HUES6 (cell line): ENCODE measurements at regions not wholly inside any gene's neighbourhood (a gene's known extent, or its start where the extent isn't known, plus 50 kb on each side); places are given as distances from the start of the nearest gene placed in this dataset.

Experiments used
- H3K27ac ChIP-seq: 2 replicates; pipeline ENCODE4 v1.7.0; 2013; ENCODE audit warnings: low read depth, mild to moderate bottlenecking, low read length, inconsistent platforms
- H3K27me3 ChIP-seq: 2 replicates; pipeline ENCODE4 v1.6.1; 2013; ENCODE audit warnings: low read length; ENCODE audit not compliant: control insufficient read depth, insufficient read depth
- H3K36me3 ChIP-seq: 2 replicates; pipeline ENCODE4 v1.6.1; 2013; ENCODE audit warnings: low read length; ENCODE audit not compliant: control insufficient read depth, insufficient read depth
- H3K4me1 ChIP-seq: 2 replicates; pipeline ENCODE4 v1.6.1; 2013; ENCODE audit warnings: low read length; ENCODE audit not compliant: control insufficient read depth, insufficient read depth
- H3K4me3 ChIP-seq: 2 replicates; pipeline ENCODE4 v1.5.1; 2013; ENCODE audit warnings: low read depth, low read length
- H3K9ac ChIP-seq: one replicate; pipeline ENCODE4 v1.6.1; 2013; ENCODE audit warnings: mild to moderate bottlenecking, low read length
- H3K9me3 ChIP-seq: 2 replicates; pipeline ENCODE4 v1.6.1; 2013; ENCODE audit warnings: low read depth, low read length; ENCODE audit not compliant: control insufficient read depth, insufficient read depth

- no peak overlapping the region for H3K9ac ChIP-seq
- no peaks in the 10 kb centered on the region for H3K9me3 ChIP-seq
- H3K4me3 ChIP-seq, result no peak overlapping the region
- H3K4me1 ChIP-seq, result peaks cover 12% of the 10 kb centered on the region; the same call in 1 of the 2 replicates
- H3K27ac ChIP-seq, result no peak overlapping the region
- H3K27me3 ChIP-seq, result no peaks in the 10 kb centered on the region; the same call in 1 of the 2 replicates
- H3K36me3 ChIP-seq, result no peaks in the 10 kb centered on the region
These were observed 413.5 kb upstream of the GRIA3 start for GRCh38 chrX:122770581-122770980.

GRCh38 chrX:122771933-122772332, 412.1 kb upstream of the GRIA3 start:
- Histone ChIP-seq H3K9ac (no peak overlapping the region), H3K9me3 (no peaks in the 10 kb centered on the region), H3K27ac (no peak overlapping the region), H3K27me3 (no peaks in the 10 kb centered on the region; the same call in 1 of the 2 replicates), H3K4me3 (no peak overlapping the region), H3K36me3 (no peaks in the 10 kb centered on the region), H3K4me1 (peaks cover 12% of the 10 kb centered on the region; the same call in 1 of the 2 replicates)

GRCh38 chrX:122777766-122778165, 406.3 kb upstream of the GRIA3 start:
- 0 out of 2 replicates have a peak, but pooled peaks cover 6% of the 10 kb centered on the region for H3K4me1 ChIP-seq
- H3K4me3 ChIP-seq, result no peak overlapping the region
- no peaks in the 10 kb centered on the region for H3K36me3 ChIP-seq
- H3K27me3 ChIP-seq, result no peaks in the 10 kb centered on the region
- H3K9ac ChIP-seq, result no peak overlapping the region
- no peaks in the 10 kb centered on the region for H3K9me3 ChIP-seq
- H3K27ac ChIP-seq, result no peak overlapping the region

- Histone ChIP-seq H3K27ac (no peak overlapping the region), H3K36me3 (no peaks in the 10 kb centered on the region), H3K4me3 (no peak overlapping the region), H3K9ac (no peak overlapping the region), H3K9me3 (no peaks in the 10 kb centered on the region), H3K4me1 (no peaks in the 10 kb centered on the region), H3K27me3 (no peaks in the 10 kb centered on the region)
These were observed 400.2 kb upstream of the GRIA3 start for GRCh38 chrX:122783918-122784317.

GRCh38 chrX:122787231-122787630, 396.8 kb upstream of the GRIA3 start:
- H3K27me3 ChIP-seq, result no peaks in the 10 kb centered on the region
- H3K4me3 ChIP-seq, result no peak overlapping the region
- no peaks in the 10 kb centered on the region for H3K4me1 ChIP-seq
- no peaks in the 10 kb centered on the region for H3K36me3 ChIP-seq
- no peak overlapping the region for H3K27ac ChIP-seq
- no peaks in the 10 kb centered on the region for H3K9me3 ChIP-seq
- H3K9ac ChIP-seq, result no peak overlapping the region

GRCh38 chrX:122788216-122788615, 395.9 kb upstream of the GRIA3 start:
- H3K4me3 ChIP-seq, result no peak overlapping the region
- no peaks in the 10 kb centered on the region for H3K4me1 ChIP-seq
- no peak overlapping the region for H3K27ac ChIP-seq
- no peaks in the 10 kb centered on the region; the same call in 1 of the 2 replicates for H3K27me3 ChIP-seq
- H3K36me3 ChIP-seq, result no peaks in the 10 kb centered on the region
- no peak overlapping the region for H3K9ac ChIP-seq
- H3K9me3 ChIP-seq, result no peaks in the 10 kb centered on the region

GRCh38 chrX:122790376-122791095, 393.5 kb upstream of the GRIA3 start:
- Histone ChIP-seq H3K27me3 (no peaks in the 10 kb centered on the region; the same call in 1 of the 2 replicates), H3K27ac (no peak overlapping the region), H3K9me3 (no peaks in the 10 kb centered on the region), H3K9ac (no peak overlapping the region), H3K4me3 (no peak overlapping the region), H3K4me1 (no peaks in the 10 kb centered on the region), H3K36me3 (no peaks in the 10 kb centered on the region)

- Histone ChIP-seq H3K27me3 (no peaks in the 10 kb centered on the region), H3K4me3 (no peak overlapping the region), H3K4me1 (no peaks in the 10 kb centered on the region), H3K36me3 (no peaks in the 10 kb centered on the region), H3K27ac (no peak overlapping the region), H3K9me3 (no peaks in the 10 kb centered on the region), H3K9ac (no peak overlapping the region)
These were observed 370.2 kb upstream of the GRIA3 start for GRCh38 chrX:122813876-122814275.

GRCh38 chrX:122816288-122816687, 367.8 kb upstream of the GRIA3 start:
- Histone ChIP-seq H3K4me1 (no peaks in the 10 kb centered on the region), H3K36me3 (no peaks in the 10 kb centered on the region), H3K9me3 (0 out of 2 replicates have a peak, but pooled peaks cover 4% of the 10 kb centered on the region), H3K9ac (no peak overlapping the region), H3K27me3 (no peaks in the 10 kb centered on the region), H3K27ac (no peak overlapping the region), H3K4me3 (no peak overlapping the region)

- Histone ChIP-seq H3K4me3 (no peak overlapping the region), H3K27me3 (no peaks in the 10 kb centered on the region), H3K27ac (no peak overlapping the region), H3K9me3 (0 out of 2 replicates have a peak, but pooled peaks cover 4% of the 10 kb centered on the region), H3K36me3 (no peaks in the 10 kb centered on the region), H3K9ac (no peak overlapping the region), H3K4me1 (no peaks in the 10 kb centered on the region)
These were observed 366.6 kb upstream of the GRIA3 start for GRCh38 chrX:122817321-122817955.

GRCh38 chrX:122818068-122818467, 366.0 kb upstream of the GRIA3 start:
- Histone ChIP-seq H3K4me3 (no peak overlapping the region), H3K36me3 (no peaks in the 10 kb centered on the region), H3K9me3 (0 out of 2 replicates have a peak, but pooled peaks cover 4% of the 10 kb centered on the region), H3K27me3 (no peaks in the 10 kb centered on the region; the same call in 1 of the 2 replicates), H3K27ac (no peak overlapping the region), H3K4me1 (no peaks in the 10 kb centered on the region), H3K9ac (no peak overlapping the region)
